Fibroblast of the aortic adventitia (primary cell): ENCODE measurements at regions not wholly inside any gene's neighbourhood (a gene's known extent, or its start where the extent isn't known, plus 50 kb on each side); places are given as distances from the start of the nearest gene placed in this dataset.
A peak's percentile ranks its signal among the peaks of the same experiment; 100 is the strongest.

Source experiments
- DNase-seq: peaks from one replicate; pipeline ENCODE4 v3.0.0-alpha.2; 2010; ENCODE audit warnings: low read depth
- H3K4me3 ChIP-seq: 2 replicates; pipeline ENCODE4 v1.5.1; 2011; ENCODE audit warnings: low read depth, mild to moderate bottlenecking, control low read depth, low read length, moderate library complexity
- CTCF ChIP-seq: IDR thresholded peaks from 2 replicates; pipeline ENCODE4 v1.5.1; 2011; ENCODE audit warnings: mild to moderate bottlenecking, low read length, control low read depth, inconsistent platforms; ENCODE audit not compliant: insufficient read depth

DNA sequence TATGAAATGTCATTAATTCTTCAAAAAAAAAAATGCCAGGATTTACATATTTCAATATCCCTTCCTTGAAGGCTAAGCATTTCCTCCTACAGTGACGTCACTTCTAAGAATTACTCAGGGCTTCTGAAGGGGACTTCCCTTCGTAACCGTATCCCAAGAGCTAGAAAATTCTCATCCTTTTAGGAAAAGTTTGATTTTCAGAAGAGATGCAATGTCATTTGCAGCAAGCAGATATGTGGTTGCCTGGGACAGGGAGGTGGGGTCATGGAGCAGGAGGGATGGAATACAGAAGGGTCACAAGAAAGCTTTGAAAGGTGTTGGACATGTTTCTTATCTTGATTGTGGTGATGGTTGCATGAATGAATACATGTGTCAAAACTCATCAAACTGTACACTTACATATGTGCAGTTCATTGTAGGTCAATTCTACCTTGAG, 97.0 kb upstream of the ATL2 start:
- DNase-seq: peak; percentile 25
- no peak for TF ChIP-seq CTCF
- H3K4me3 ChIP-seq: no peak overlapping the region

DNA sequence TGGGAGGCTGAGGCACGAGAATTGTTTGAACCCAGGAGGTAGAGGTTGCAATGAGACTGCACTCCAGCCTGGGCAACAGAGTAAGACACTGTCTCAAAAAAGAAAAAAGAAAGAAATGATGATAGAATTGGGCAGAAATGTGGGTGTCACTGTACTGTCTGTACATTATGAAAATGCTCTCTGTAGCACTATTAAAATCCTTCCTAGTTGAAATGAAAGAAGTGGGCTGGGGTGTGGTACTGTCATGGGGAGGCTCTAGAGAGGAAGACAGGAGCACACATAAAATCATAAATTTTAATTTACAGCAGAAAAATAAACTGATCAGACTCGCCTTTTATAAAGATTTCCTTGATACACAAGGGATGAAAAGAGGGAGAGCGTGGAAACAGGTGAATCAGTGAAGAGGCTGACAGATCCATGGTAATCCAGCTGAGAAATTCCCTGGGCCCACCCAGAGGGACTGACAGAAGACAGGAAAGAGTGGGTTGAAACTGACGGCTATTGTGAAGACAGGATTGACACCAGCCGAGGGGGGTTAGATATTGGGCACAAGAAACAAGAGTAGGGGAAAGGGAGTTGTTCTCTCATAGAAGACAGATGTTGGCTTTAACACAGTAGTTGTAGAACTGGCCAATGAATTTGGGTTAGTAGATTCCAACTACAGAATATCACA, 96.4 kb upstream of the ATL2 start:
- no peak for DNase-seq
- no peak for TF ChIP-seq CTCF

DNA sequence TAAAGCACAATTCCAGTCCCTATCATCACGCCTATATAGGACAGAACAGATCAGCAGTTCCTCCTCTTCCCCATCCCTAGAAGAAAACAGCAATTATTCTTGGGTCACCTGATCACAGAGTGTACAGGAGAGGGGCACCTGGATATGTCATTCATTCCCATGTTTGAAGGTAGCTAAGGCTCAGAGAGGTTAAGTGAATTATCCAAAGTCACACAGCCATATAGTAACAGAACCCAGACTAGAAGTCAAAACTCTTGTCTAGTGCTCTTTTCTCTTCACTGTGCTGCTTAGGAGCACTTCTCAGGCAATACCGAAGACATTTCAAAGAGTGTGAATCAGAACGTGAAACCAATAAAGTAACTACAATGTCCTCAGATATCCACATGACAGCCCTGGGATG, 93.0 kb upstream of the ATL2 start:
- TF ChIP-seq CTCF: no peak
- no peak for DNase-seq
- no peak overlapping the region for H3K4me3 ChIP-seq

More for the DNA sequence above, 96.4 kb upstream of the ATL2 start:
- no peak overlapping the region for H3K4me3 ChIP-seq

DNA sequence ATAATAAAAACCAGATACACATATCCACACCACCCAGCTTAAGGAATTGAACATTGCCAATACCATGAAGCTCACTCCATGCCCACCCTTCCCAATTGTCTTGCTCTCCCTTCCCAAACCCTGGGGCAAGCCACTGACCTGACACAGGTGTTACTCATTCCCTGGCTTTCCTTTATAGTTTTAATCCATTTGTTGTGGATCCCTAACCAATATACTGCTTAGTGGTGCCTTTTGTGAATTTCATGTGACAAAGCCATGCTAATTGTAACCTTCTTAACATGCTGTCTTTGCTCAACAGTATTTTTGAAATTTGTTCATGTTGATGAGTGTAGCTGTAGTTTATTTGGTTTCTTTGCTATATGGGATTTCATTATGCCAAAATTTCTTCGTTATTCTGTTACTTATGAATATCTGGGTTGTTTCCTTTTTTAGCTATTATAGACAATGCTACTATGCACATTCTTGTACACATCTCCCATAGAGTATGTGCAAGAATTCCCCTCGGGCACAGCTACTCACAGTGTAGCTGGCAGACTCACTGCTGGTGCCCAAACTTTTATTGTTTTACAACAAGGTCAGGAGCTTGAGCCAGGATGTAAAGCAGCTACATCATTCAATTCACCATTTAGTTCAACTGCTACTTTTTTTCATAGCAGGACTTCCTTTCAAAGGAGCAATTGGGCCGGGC, 90.8 kb upstream of the ATL2 start:
- H3K4me3 ChIP-seq: no peak overlapping the region
- DNase-seq: no peak
- no peak for TF ChIP-seq CTCF

DNA sequence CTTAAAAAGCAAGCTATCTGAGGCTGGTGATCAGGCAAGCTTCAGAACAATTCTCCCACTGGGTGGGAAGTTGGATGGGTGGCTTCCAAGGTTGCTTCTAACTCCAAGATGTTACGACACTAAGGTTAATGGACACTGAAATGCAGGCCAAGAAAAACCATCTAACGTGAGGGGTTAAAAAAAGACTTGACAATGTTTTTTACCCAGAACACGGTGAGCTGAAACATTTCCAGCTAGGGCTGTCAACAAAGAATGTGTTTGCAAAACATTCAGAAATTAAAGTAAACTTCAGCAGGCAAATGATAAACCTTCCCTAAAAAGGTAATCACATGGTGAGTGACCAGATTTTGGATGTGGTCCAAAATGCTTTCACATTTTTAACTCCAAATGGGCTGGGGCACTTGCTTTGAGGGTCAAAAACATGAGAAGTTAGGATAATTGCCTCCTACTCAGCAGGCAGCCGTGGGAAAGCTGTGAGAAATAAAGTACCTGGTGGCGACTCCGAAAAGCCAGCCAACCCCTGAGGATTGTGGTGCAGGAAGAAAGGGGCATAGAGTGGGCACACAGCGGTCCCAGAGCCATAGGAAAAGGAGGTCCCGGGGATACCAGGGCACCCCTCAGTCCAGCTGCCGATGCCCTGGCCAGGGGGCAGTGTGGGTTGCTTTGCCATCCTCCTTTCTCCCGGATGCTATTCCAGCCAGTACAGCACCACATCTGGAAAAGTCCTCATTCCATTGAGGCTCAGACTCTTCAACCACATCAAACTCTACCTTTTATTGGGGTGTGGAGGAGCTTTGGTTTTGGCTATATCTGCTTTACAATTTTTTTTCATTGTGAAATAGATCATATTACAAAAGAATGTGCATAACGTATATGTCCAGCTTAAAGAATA, 90.0 kb upstream of the ATL2 start:
- DNase-seq: peak; percentile 75
- no peak for TF ChIP-seq CTCF
- no peak overlapping the region for H3K4me3 ChIP-seq

DNA sequence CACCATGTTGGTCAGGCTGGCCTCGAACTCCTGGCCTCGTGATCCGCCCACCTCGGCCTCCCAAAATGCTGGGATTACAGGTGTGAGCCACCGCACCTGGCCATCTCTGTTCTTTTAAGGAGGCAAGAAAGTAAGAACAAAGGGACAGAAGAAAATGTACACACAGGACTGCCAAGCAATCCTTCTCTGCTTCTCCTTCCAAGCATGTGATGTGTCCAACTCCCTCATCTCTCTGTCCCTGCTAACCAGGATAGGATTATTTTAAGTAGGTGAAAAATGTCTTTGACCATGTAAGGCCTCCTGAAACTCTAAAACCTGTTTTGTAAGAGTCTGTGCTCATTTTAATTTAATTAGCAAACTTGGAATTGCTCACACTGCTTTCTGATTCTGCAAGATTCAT, 89.3 kb upstream of the ATL2 start:
- TF ChIP-seq CTCF: no peak
- H3K4me3 ChIP-seq: no peak overlapping the region
- DNase-seq: no peak
